OCI-LY1 (cell line): ENCODE measurements at regions not wholly inside any gene's neighbourhood (a gene's known extent, or its start where the extent isn't known, plus 50 kb on each side); places are given as distances from the start of the nearest gene placed in this dataset.

ENCODE experiments used
- H2AFZ ChIP-seq: fragments of 200-600 bp; sonication (generic), shearing (Covaris generic); 2 replicates; pipeline ENCODE4 v1.6.0; 2014; ENCODE audit warnings: antibody characterized with exemption, mild to moderate bottlenecking, low read length
- H3F3A ChIP-seq: fragments of 200-600 bp; sonication (generic), shearing (Covaris generic); 2 replicates; pipeline ENCODE4 v1.6.0; 2014; ENCODE audit warnings: mild to moderate bottlenecking, antibody characterized with exemption, low read length, moderate library complexity; ENCODE audit not compliant: insufficient read depth
- H3K27ac ChIP-seq: fragments of 200-600 bp; sonication (generic); 2 replicates; pipeline ENCODE4 v1.5.1; 2014; ENCODE audit warnings: low read length, mixed run types, mild to moderate bottlenecking, low read depth; ENCODE audit not compliant: poor library complexity, severe bottlenecking
- H3K27me3 ChIP-seq: fragments of 200-600 bp; sonication (generic); 2 replicates; pipeline ENCODE4 v1.6.0; 2014; ENCODE audit warnings: antibody characterized with exemption, mild to moderate bottlenecking, low read length, moderate library complexity; ENCODE audit not compliant: insufficient read depth
- H3K36me3 ChIP-seq: fragments of 200-600 bp; sonication (generic); 2 replicates; pipeline ENCODE4 v1.6.1; 2014; ENCODE audit warnings: mild to moderate bottlenecking, antibody characterized with exemption, low read length, moderate library complexity, mixed read lengths; ENCODE audit not compliant: insufficient read depth
- H3K4me1 ChIP-seq: fragments of 200-600 bp; sonication (generic); 2 replicates; pipeline ENCODE4 v1.5.1; 2014; ENCODE audit warnings: mild to moderate bottlenecking, low read length, moderate library complexity; ENCODE audit not compliant: insufficient read depth, severe bottlenecking
- H3K4me2 ChIP-seq: fragments of 200-600 bp; sonication (generic), shearing (Covaris generic); 2 replicates; pipeline ENCODE4 v1.6.1; 2014; ENCODE audit warnings: low read length
- H3K4me3 ChIP-seq: fragments of 200-600 bp; sonication (generic); 2 replicates; pipeline ENCODE4 v1.5.1; 2014; ENCODE audit warnings: low read length, low read depth, mild to moderate bottlenecking, mixed read lengths; ENCODE audit not compliant: poor library complexity, severe bottlenecking
- H3K79me2 ChIP-seq: fragments of 200-600 bp; shearing (Covaris generic); 2 replicates; pipeline ENCODE4 v1.6.1; 2016; ENCODE audit warnings: mixed run types, low read length, mixed read lengths; ENCODE audit not compliant: insufficient read depth
- H3K9ac ChIP-seq: fragments of 200-600 bp; sonication (generic), shearing (Covaris generic); 2 replicates; pipeline ENCODE4 v1.6.1; 2014; ENCODE audit warnings: mild to moderate bottlenecking, low read length, mixed read lengths
- H3K9me2 ChIP-seq: fragments of 200-600 bp; sonication (generic), shearing (Covaris generic); 2 replicates; pipeline ENCODE4 v1.6.1; 2014; ENCODE audit warnings: low read depth, mild to moderate bottlenecking, low read length, mixed read lengths
- H3K9me3 ChIP-seq: fragments of 200-600 bp; shearing (Covaris generic); 2 replicates; pipeline ENCODE4 v1.6.1; 2014; ENCODE audit warnings: low read length, mixed read lengths
- H4K20me1 ChIP-seq: fragments of 200-600 bp; sonication (generic), shearing (Covaris generic); 2 replicates; pipeline ENCODE4 v1.6.0; 2016; ENCODE audit warnings: mild to moderate bottlenecking, low read length; ENCODE audit not compliant: insufficient read depth
- CTCF ChIP-seq: fragments of 200-600 bp; sonication (generic), shearing (Covaris generic); IDR thresholded peaks from 2 replicates; pipeline ENCODE4 v1.5.1; 2017; ENCODE audit warnings: mild to moderate bottlenecking, antibody characterized with exemption, low read length, moderate library complexity, mixed read lengths
- EZH2 ChIP-seq: fragments of 200-600 bp; sonication (generic), shearing (Covaris generic); IDR thresholded peaks from 2 replicates; pipeline ENCODE4 v1.8.0; 2017; ENCODE audit warnings: borderline replicate concordance, mixed run types, mild to moderate bottlenecking, antibody characterized with exemption, low read length, moderate library complexity, mixed read lengths

DNA sequence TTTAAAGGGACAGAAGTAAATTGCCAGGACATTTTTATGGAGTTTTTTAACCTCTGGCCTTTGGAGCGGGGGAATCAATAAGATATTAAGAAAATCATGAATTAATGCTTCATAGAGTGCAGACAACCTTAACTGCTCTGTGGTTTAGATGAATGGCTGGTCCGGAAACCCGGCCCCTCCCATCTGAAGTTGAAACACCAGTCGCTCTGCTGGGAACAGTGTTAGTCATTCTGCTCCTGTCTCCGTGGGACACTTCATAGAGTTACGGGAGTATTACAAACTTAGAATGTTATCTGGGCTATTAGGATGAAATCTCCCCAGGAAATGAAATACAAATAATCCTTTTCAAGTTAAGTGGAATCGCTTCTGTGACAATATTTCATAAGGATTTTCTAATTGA, 110.1 kb upstream of the IRX2 start:
- Histone ChIP-seq H3K4me2 (no peak overlapping the region), H3K9me2 (no peaks in the 10 kb centered on the region), H3K79me2 (no peaks in the 10 kb centered on the region), H3K36me3 (no peaks in the 10 kb centered on the region), H3K9me3 (no peaks in the 10 kb centered on the region), H3K27me3 (no peaks in the 10 kb centered on the region), H3F3A (no peaks in the 10 kb centered on the region), H3K27ac (no peak overlapping the region), H3K9ac (no peak overlapping the region), H3K4me3 (no peak overlapping the region), H2AFZ (no peak overlapping the region), H3K4me1 (no peaks in the 10 kb centered on the region), H4K20me1 (no peaks in the 10 kb centered on the region)
- TF ChIP-seq CTCF = no peak
- no peak for TF ChIP-seq EZH2

DNA sequence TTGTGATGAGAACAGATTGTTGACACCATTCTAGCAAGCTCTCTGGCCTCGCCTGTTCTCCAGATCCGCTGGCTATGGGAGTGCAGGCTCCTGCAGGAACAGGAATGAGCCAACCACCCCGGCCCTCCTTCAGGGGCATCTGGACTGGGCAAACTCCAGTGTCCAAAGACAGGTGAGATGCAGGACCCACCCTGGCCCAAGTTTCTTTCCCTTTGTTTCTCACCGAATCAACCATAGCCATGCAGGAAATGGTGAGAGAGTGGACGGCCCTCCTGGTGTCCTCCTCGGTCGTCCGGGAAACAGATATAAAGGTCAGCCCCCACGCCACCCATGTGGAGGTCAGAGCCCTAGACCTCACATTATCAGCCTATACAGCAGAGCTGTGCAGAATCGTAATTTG, 108.6 kb upstream of the IRX2 start:
- H3K9me3 ChIP-seq = no peaks in the 10 kb centered on the region
- H4K20me1 ChIP-seq = no peaks in the 10 kb centered on the region
- H3K36me3 ChIP-seq = no peaks in the 10 kb centered on the region
- no peak overlapping the region for H3K4me2 ChIP-seq
- H2AFZ ChIP-seq = no peak overlapping the region
- TF ChIP-seq CTCF (no peak), EZH2 (no peak)
- no peaks in the 10 kb centered on the region for H3K79me2 ChIP-seq
- H3K27me3 ChIP-seq = no peaks in the 10 kb centered on the region
- H3K4me1 ChIP-seq = no peaks in the 10 kb centered on the region
- no peaks in the 10 kb centered on the region for H3F3A ChIP-seq
- no peak overlapping the region for H3K27ac ChIP-seq
- H3K9me2 ChIP-seq = no peaks in the 10 kb centered on the region
- no peak overlapping the region for H3K9ac ChIP-seq
- no peak overlapping the region for H3K4me3 ChIP-seq

DNA sequence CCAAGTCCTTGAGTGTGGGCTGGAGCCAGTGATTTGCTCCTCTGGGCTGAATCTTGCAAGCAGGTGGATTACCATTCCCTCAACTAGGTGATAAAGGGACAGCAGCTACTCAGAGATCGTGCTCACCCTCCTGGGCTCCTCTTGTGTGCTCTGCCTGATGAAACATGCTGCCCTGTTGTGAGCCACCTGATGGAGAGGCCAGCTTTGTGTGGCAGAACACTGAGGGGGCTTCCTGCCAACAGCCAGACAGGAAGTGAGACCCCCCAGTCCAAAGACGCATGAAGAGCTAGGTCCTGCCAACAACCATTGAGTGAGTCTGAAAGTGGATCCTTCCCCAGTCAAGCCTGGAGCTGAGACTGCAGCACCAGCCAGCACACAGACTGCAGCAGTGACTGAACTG, 106.4 kb upstream of the IRX2 start:
- Histone ChIP-seq H3K27me3 (no peaks in the 10 kb centered on the region), H3F3A (no peaks in the 10 kb centered on the region), H2AFZ (no peak overlapping the region), H4K20me1 (no peaks in the 10 kb centered on the region), H3K9me2 (no peaks in the 10 kb centered on the region), H3K27ac (no peak overlapping the region), H3K36me3 (no peaks in the 10 kb centered on the region), H3K4me3 (no peak overlapping the region), H3K4me1 (no peaks in the 10 kb centered on the region), H3K9ac (no peak overlapping the region), H3K79me2 (no peaks in the 10 kb centered on the region), H3K9me3 (no peaks in the 10 kb centered on the region), H3K4me2 (no peak overlapping the region)
- TF ChIP-seq CTCF (no peak), EZH2 (no peak)
